Epithelial cell of proximal tubule (primary cell): ENCODE measurements at regions not wholly inside any gene's neighbourhood (a gene's known extent, or its start where the extent isn't known, plus 50 kb on each side); places are given as distances from the start of the nearest gene placed in this dataset.

Experiments used
- DNase-seq: peaks from one replicate; pipeline ENCODE4 v3.0.0-alpha.2; 2011; ENCODE audit warnings: low read depth
- H3K4me3 ChIP-seq: 2 replicates; pipeline ENCODE4 v1.5.1; 2011; ENCODE audit warnings: low read depth, mild to moderate bottlenecking, low read length
- TF ChIP-seq, protein P1 (sequence below): conservative IDR thresholded peaks from 2 replicates; pipeline ENCODE4 v1.5.1; 2012; ENCODE audit warnings: low read depth, mild to moderate bottlenecking, low read length

- no peak overlapping the region for H3K4me3 ChIP-seq
- TF ChIP-seq, protein P1, sequence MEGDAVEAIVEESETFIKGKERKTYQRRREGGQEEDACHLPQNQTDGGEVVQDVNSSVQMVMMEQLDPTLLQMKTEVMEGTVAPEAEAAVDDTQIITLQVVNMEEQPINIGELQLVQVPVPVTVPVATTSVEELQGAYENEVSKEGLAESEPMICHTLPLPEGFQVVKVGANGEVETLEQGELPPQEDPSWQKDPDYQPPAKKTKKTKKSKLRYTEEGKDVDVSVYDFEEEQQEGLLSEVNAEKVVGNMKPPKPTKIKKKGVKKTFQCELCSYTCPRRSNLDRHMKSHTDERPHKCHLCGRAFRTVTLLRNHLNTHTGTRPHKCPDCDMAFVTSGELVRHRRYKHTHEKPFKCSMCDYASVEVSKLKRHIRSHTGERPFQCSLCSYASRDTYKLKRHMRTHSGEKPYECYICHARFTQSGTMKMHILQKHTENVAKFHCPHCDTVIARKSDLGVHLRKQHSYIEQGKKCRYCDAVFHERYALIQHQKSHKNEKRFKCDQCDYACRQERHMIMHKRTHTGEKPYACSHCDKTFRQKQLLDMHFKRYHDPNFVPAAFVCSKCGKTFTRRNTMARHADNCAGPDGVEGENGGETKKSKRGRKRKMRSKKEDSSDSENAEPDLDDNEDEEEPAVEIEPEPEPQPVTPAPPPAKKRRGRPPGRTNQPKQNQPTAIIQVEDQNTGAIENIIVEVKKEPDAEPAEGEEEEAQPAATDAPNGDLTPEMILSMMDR = no peak
- peak; percentile 18 for DNase-seq
Measured at GRCh38 chr9:31700252-31701045, 684.0 kb upstream of the ACO1 start.

- TF ChIP-seq, protein P1 = no peak
- H3K4me3 ChIP-seq = no peak overlapping the region
- no peak for DNase-seq
Measured at GRCh38 chr9:31702957-31703356, 681.5 kb upstream of the ACO1 start.

DNA sequence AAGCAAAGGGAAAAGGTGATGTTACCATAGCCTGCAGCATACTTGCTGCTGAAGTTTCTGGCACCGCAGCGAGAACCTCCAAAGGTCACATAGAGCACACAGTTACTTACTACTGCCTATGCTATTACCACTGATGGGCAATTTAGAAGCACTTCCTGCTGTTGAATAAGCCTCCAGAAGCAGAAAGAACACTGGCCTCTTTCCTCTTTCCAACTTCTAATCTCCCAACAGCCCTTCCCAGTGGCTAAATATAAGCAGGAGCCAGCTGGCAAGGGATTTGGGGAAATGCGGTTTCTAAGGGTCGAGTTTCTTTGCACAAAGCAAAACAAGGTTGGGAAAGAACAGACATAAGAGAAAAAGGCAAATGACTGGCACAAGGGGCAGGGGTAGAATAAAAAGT, 669.2 kb upstream of the ACO1 start:
- TF ChIP-seq, protein P1 = no peak
- no peak for DNase-seq
- H3K4me3 ChIP-seq = no peak overlapping the region

DNA sequence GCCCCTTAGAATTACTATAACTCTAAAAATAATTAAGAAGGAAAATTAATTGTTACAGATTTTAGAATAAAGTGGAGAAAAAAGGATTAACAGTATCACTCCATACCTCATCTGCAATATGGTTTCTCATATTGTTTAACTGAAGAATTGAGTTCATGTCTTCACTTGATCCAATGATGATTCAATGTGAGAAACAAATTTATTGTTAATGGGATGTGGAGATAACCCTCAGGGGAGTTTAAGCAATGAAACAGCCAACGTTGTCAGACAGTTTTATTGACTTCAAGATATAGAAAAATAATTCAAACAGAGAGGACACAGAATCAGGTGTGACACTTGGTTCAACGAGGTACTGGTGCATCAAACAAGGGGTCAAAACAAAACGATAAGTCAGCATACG, 665.2 kb upstream of the ACO1 start:
- no peak overlapping the region for H3K4me3 ChIP-seq
- TF ChIP-seq, protein P1 = no peak
- DNase-seq = no peak

DNA sequence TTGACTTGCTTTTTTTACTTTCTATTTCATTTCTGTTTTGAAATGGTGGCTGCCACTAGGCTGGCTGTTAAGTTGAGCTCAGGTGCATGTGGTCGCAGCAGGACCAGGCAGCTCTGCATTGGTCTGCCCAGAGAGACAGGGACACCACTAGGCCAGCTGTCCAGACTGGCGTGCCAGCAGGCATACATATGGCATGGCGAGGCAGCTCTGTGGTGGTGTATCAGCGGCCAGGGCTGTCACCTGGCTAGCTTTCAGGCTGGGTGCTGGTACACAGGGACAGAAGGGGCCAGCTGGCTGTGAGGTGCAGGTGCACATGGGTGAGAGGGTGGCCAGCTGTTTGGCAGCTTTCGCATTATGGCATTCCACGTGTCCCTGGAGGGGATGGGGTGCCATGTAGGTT, 654.0 kb upstream of the ACO1 start:
- no peak for DNase-seq
- no peak overlapping the region for H3K4me3 ChIP-seq
- TF ChIP-seq, protein P1 = no peak

DNA sequence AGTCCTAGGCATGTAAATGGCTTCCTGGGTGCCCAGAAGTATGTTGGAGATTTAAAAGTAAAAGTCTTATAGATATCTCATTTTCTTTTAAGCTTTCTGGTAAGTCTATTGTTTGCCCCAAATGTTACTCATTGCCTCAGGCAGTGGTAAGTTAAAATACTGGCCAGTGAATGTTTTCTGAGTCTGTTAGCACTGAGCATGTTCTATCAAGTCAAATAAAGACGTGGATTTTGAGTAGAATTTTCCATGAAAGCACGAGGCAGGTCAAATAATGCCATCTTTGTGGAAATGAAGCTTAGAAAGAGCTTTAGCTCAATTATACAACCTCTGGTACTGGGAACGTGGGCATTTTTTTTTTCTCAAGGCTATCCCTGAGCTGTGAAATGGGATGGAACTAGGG, 651.3 kb upstream of the ACO1 start:
- DNase-seq = no peak
- H3K4me3 ChIP-seq = no peak overlapping the region
- TF ChIP-seq, protein P1 = no peak

DNA sequence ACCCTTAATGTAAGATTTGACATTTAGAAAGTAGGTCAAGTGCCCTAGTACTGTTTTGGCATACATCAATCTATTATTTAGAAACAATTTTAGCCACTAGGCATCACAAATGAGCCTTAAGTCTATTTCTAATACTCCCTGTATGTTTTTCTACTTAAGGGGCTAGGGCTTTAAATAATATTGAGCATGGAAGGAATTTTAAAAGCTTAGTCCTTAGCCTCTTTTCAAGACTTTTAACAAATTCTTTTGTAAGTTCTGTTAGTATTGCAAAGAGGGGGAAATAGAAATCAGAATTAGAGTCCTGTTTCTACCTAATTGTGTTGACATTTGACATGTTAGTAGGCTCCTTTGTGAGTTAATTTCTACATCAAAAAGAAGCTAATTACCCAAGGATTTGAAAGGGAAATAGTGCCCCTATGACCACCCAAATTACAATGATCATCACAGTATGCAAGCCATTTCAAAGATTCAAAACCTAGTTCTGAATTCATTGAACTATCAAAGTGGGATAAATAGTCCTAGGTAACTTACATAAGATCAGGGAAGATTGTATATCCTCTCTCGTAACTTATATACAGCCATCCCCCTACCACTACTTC, 647.8 kb upstream of the ACO1 start:
- TF ChIP-seq, protein P1 = no peak
- DNase-seq = no peak
- no peak overlapping the region for H3K4me3 ChIP-seq
